ENCODE measurements at regions not wholly inside any gene's neighbourhood (a gene's known extent, or its start where the extent isn't known, plus 50 kb on each side); places are given as distances from the start of the nearest gene placed in this dataset.

GRCh38 chr18:57915865-57916582 is 112.9 kb upstream of the ATP8B1 start:
- peak; percentile 12 for DNase-seq

GRCh38 chr18:57915248-57915647 is 112.1 kb upstream of the ATP8B1 start:
- DNase-seq, result no peak

- DNase-seq, result no peak
Measured at GRCh38 chr18:57913686-57914085, 110.6 kb upstream of the ATP8B1 start.

- DNase-seq, result no peak
Measured at GRCh38 chr18:57910817-57911216, 107.7 kb upstream of the ATP8B1 start.

GRCh38 chr18:57910134-57910533 is 107.0 kb upstream of the ATP8B1 start:
- DNase-seq, result no peak

GRCh38 chr18:57909620-57910019 is 106.5 kb upstream of the ATP8B1 start:
- DNase-seq, result no peak

- DNase-seq, result no peak
Measured at GRCh38 chr18:57908092-57908491, 105.0 kb upstream of the ATP8B1 start.

GRCh38 chr18:57907550-57907949 is 104.4 kb upstream of the ATP8B1 start:
- DNase-seq, result no peak

GRCh38 chr18:57906852-57907251 is 103.7 kb upstream of the ATP8B1 start:
- DNase-seq, result no peak

GRCh38 chr18:57904535-57904934 is 101.4 kb upstream of the ATP8B1 start:
- no peak for DNase-seq

GRCh38 chr18:57902721-57903120 is 99.6 kb upstream of the ATP8B1 start:
- no peak for DNase-seq

- no peak for DNase-seq
Measured at GRCh38 chr18:57901825-57902589, 98.9 kb upstream of the ATP8B1 start.

GRCh38 chr18:57900906-57901435 is 97.9 kb upstream of the ATP8B1 start:
- no peak for DNase-seq

GRCh38 chr18:57898506-57899124 is 95.5 kb upstream of the ATP8B1 start:
- no peak for DNase-seq

GRCh38 chr18:57895182-57895581 is 92.1 kb upstream of the ATP8B1 start:
- no peak for DNase-seq

GRCh38 chr18:57891707-57892391 is 88.7 kb upstream of the ATP8B1 start:
- no peak for DNase-seq

- DNase-seq, result no peak
Measured at GRCh38 chr18:57890266-57890665, 87.2 kb upstream of the ATP8B1 start.

GRCh38 chr18:57889841-57890240 is 86.7 kb upstream of the ATP8B1 start:
- DNase-seq, result no peak

- DNase-seq, result no peak
Measured at GRCh38 chr18:57887543-57888383, 84.6 kb upstream of the ATP8B1 start.

GRCh38 chr18:57885931-57886330 is 82.8 kb upstream of the ATP8B1 start:
- DNase-seq, result no peak

- DNase-seq, result no peak
Measured at GRCh38 chr18:57882465-57882864, 79.3 kb upstream of the ATP8B1 start.
